Left ventricle myocardium inferior (tissue), 1 donor: ENCODE measurements at regions not wholly inside any gene's neighbourhood (a gene's known extent, or its start where the extent isn't known, plus 50 kb on each side); places are given as distances from the start of the nearest gene placed in this dataset.

ENCODE experiments used
- DNase-seq: peaks from one replicate; pipeline ENCODE4 v3.0.0-alpha.2; 2020
- H3K27ac ChIP-seq: fragments of 200-600 bp; replicated peaks from 2 replicates; pipeline ENCODE4 v1.8.0; 2021
- H3K27me3 ChIP-seq: fragments of 200-600 bp; 2 replicates; pipeline ENCODE4 v1.8.0; 2021; ENCODE audit warnings: low read depth
- H3K36me3 ChIP-seq: fragments of 200-600 bp; 2 replicates; pipeline ENCODE4 v1.8.0; 2021
- H3K4me1 ChIP-seq: fragments of 200-600 bp; 2 replicates; pipeline ENCODE4 v1.8.0; 2021
- H3K4me3 ChIP-seq: fragments of 200-600 bp; 2 replicates; pipeline ENCODE4 v1.8.0; 2021; ENCODE audit warnings: mild to moderate bottlenecking, moderate library complexity
- H3K9me3 ChIP-seq: fragments of 200-600 bp; replicated peaks from 2 replicates; pipeline ENCODE4 v1.8.0; 2021
- intact Hi-C: fragments of 100-400 bp; cut with micrococcal nuclease; formaldehyde crosslinking; loops from one replicate; pipeline ENCODE4 v1.11.0; 2022
- TF ChIP-seq, protein P1 (sequence below): fragments of 200-600 bp; IDR thresholded peaks from 2 replicates; pipeline ENCODE4 v1.8.0; 2021; ENCODE audit warnings: antibody characterized with exemption, mild to moderate bottlenecking, borderline replicate concordance
- donor health status: DM: no; HTN: yes; CAD: no; lungs with severe emphysema.

DNA sequence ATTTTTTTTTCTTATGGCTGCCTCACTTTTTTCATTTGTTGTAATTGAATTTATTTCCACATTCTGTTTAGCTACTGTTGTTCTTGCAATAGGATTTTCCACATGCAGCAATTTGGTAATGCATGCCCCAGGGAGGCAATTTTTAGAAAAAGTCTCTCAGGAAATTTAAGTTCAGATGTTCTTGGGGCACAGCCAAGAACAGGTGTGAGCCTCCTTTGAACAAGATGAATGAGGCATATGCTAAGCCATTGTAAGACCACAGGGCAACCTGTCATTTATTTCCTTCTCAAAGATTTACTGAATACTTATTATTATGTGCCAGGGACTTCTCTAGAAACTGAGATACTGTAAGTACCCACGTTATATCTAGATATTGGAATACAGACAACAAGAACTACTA, 549.5 kb downstream of the DIPK2A start:
- TF ChIP-seq, protein P1, sequence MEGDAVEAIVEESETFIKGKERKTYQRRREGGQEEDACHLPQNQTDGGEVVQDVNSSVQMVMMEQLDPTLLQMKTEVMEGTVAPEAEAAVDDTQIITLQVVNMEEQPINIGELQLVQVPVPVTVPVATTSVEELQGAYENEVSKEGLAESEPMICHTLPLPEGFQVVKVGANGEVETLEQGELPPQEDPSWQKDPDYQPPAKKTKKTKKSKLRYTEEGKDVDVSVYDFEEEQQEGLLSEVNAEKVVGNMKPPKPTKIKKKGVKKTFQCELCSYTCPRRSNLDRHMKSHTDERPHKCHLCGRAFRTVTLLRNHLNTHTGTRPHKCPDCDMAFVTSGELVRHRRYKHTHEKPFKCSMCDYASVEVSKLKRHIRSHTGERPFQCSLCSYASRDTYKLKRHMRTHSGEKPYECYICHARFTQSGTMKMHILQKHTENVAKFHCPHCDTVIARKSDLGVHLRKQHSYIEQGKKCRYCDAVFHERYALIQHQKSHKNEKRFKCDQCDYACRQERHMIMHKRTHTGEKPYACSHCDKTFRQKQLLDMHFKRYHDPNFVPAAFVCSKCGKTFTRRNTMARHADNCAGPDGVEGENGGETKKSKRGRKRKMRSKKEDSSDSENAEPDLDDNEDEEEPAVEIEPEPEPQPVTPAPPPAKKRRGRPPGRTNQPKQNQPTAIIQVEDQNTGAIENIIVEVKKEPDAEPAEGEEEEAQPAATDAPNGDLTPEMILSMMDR: no peak
- Histone ChIP-seq H3K4me1 (no peaks in the 10 kb centered on the region), H3K36me3 (no peaks in the 10 kb centered on the region), H3K4me3 (no peak overlapping the region), H3K9me3 (no peaks in the 10 kb centered on the region), H3K27ac (no peak overlapping the region), H3K27me3 (no peaks in the 10 kb centered on the region)
- intact Hi-C loops: no loop called here
- no peak for DNase-seq

DNA sequence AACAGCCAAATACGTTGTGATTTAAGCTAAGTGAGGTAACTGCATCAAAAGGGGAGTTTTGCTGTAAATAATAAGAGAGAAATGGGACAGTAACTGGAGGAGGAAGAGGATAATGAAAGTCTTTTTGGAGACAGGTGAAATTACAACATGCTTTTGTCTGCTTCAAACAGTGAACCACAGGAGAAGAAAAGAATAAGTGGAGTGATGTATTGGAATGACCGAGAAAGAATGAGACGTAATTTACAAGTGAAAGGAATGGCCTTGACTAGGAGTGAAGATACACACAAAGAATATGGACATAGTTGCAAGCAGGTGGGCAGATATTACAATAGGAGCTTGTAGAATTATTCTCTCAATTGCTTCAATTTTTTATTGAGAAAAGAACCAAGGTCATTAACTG, 550.8 kb downstream of the DIPK2A start:
- Histone ChIP-seq H3K36me3 (no peaks in the 10 kb centered on the region), H3K4me1 (no peaks in the 10 kb centered on the region), H3K27ac (no peak overlapping the region), H3K9me3 (no peaks in the 10 kb centered on the region), H3K4me3 (no peak overlapping the region), H3K27me3 (no peaks in the 10 kb centered on the region)
- intact Hi-C loops: no loop called here
- no peak for DNase-seq
- TF ChIP-seq, protein P1: no peak

GRCh38 chr3:144523396-144523795, 551.8 kb downstream of the DIPK2A start:
- Histone ChIP-seq H3K27ac (no peak overlapping the region), H3K9me3 (no peaks in the 10 kb centered on the region), H3K27me3 (no peaks in the 10 kb centered on the region), H3K4me1 (no peaks in the 10 kb centered on the region), H3K4me3 (no peak overlapping the region), H3K36me3 (no peaks in the 10 kb centered on the region)
- intact Hi-C loops: no loop called here
- DNase-seq: no peak
- TF ChIP-seq, protein P1: no peak

GRCh38 chr3:144524531-144524930, 552.9 kb downstream of the DIPK2A start:
- DNase-seq: no peak
- no peaks in the 10 kb centered on the region for H3K27me3 ChIP-seq
- no peaks in the 10 kb centered on the region for H3K9me3 ChIP-seq
- no peaks in the 10 kb centered on the region for H3K36me3 ChIP-seq
- no peaks in the 10 kb centered on the region for H3K4me1 ChIP-seq
- H3K27ac ChIP-seq: no peak overlapping the region
- intact Hi-C loops: no loop called here
- no peak overlapping the region for H3K4me3 ChIP-seq
- TF ChIP-seq, protein P1: no peak

GRCh38 chr3:144529566-144529965, 557.9 kb downstream of the DIPK2A start:
- Histone ChIP-seq H3K9me3 (no peaks in the 10 kb centered on the region), H3K27ac (no peak overlapping the region), H3K4me3 (no peak overlapping the region), H3K27me3 (no peaks in the 10 kb centered on the region), H3K36me3 (no peaks in the 10 kb centered on the region), H3K4me1 (no peaks in the 10 kb centered on the region)
- intact Hi-C loops: no loop called here
- DNase-seq: no peak
- TF ChIP-seq, protein P1: no peak

GRCh38 chr3:144544871-144545270, 573.2 kb downstream of the DIPK2A start:
- intact Hi-C loops: no loop called here
- H3K36me3 ChIP-seq: no peaks in the 10 kb centered on the region
- no peak overlapping the region for H3K4me3 ChIP-seq
- TF ChIP-seq, protein P1: no peak
- H3K4me1 ChIP-seq: no peaks in the 10 kb centered on the region
- no peaks in the 10 kb centered on the region for H3K27me3 ChIP-seq
- H3K27ac ChIP-seq: no peak overlapping the region
- peaks cover 9% of the 10 kb centered on the region for H3K9me3 ChIP-seq
- DNase-seq: no peak
